SK-N-SH treated with all-trans-retinoic acid at 6 μM for 48 hours (cell line): ENCODE measurements at regions not wholly inside any gene's neighbourhood (a gene's known extent, or its start where the extent isn't known, plus 50 kb on each side); places are given as distances from the start of the nearest gene placed in this dataset.

Experiments used
- ATAC-seq: fragments of 200-7000 bp; cut with Tn5 transposase; 3 replicates; pipeline ENCODE4 v1.9.1; 2020; ENCODE audit warnings: mild to moderate bottlenecking, moderate library complexity
- ARNTL ChIP-seq: fragments of 450-650 bp; formaldehyde crosslinking; IDR thresholded peaks from 2 replicates; pipeline ENCODE4 v1.5.0; 2020; ENCODE audit warnings: low read depth, mild to moderate bottlenecking, moderate library complexity, borderline replicate concordance
- CREB5 ChIP-seq: fragments of 250-450 bp; sonication (Bioruptor Pico); IDR thresholded peaks from 2 replicates; pipeline ENCODE4 v1.5.1; 2020; ENCODE audit warnings: low read depth, mild to moderate bottlenecking, moderate library complexity
- CSDC2 ChIP-seq: fragments of 250-450 bp; sonication (Bioruptor Pico); IDR thresholded peaks from 2 replicates; pipeline ENCODE4 v1.5.0; 2020; ENCODE audit warnings: mild to moderate bottlenecking, moderate library complexity
- CSRNP3 ChIP-seq: fragments of 250-450 bp; sonication (Bioruptor Pico); IDR thresholded peaks from 2 replicates; pipeline ENCODE4 v1.5.1; 2021; ENCODE audit warnings: mild to moderate bottlenecking, moderate library complexity
- ESRRG ChIP-seq: fragments of 250-450 bp; sonication (Bioruptor Pico); IDR thresholded peaks from 2 replicates; pipeline ENCODE4 v1.6.1; 2021; ENCODE audit warnings: mild to moderate bottlenecking
- ISL1 ChIP-seq: fragments of 250-450 bp; sonication (Bioruptor Pico); IDR thresholded peaks from 2 replicates; pipeline ENCODE4 v2.1.2; 2022; ENCODE audit warnings: mild to moderate bottlenecking, moderate library complexity
- OSR1 ChIP-seq: fragments of 250-450 bp; sonication (Bioruptor Pico); IDR thresholded peaks from 2 replicates; pipeline ENCODE4 v1.8.0; 2022; ENCODE audit warnings: moderate library complexity, mild to moderate bottlenecking, inconsistent platforms
- PATZ1 ChIP-seq: fragments of 250-450 bp; sonication (Bioruptor Pico); IDR thresholded peaks from 2 replicates; pipeline ENCODE4 v1.8.0; 2020; ENCODE audit warnings: mild to moderate bottlenecking, moderate library complexity, borderline replicate concordance
- POU6F1 ChIP-seq: fragments of 250-450 bp; sonication (Bioruptor Pico); IDR thresholded peaks from 2 replicates; pipeline ENCODE4 v1.8.0; 2021; ENCODE audit warnings: low read depth, mild to moderate bottlenecking, moderate library complexity, borderline replicate concordance
- RARB ChIP-seq: fragments of 250-450 bp; sonication (Bioruptor Pico); IDR thresholded peaks from 2 replicates; pipeline ENCODE4 v1.8.0; 2021; ENCODE audit warnings: mild to moderate bottlenecking, moderate library complexity
- SNAI2 ChIP-seq: fragments of 250-450 bp; sonication (Bioruptor Pico); IDR thresholded peaks from 2 replicates; pipeline ENCODE4 v1.5.0; 2020; ENCODE audit warnings: mild to moderate bottlenecking, moderate library complexity
- TCF4 ChIP-seq: fragments of 250-450 bp; sonication (Bioruptor Pico); IDR thresholded peaks from 2 replicates; pipeline ENCODE4 v1.8.0; 2021; ENCODE audit warnings: mild to moderate bottlenecking, moderate library complexity, borderline replicate concordance
- TOX ChIP-seq: fragments of 250-450 bp; sonication (Bioruptor Pico); IDR thresholded peaks from 2 replicates; pipeline ENCODE4 v1.8.0; 2021; ENCODE audit warnings: mild to moderate bottlenecking, moderate library complexity, borderline replicate concordance
- TSHZ2 ChIP-seq: fragments of 250-450 bp; sonication (Bioruptor Pico); IDR thresholded peaks from 2 replicates; pipeline ENCODE4 v1.5.0; 2020; ENCODE audit warnings: mild to moderate bottlenecking, moderate library complexity
- ZC3H10 ChIP-seq: fragments of 250-450 bp; sonication (Bioruptor Pico); IDR thresholded peaks from 2 replicates; pipeline ENCODE4 v1.5.1; 2021; ENCODE audit warnings: mild to moderate bottlenecking, moderate library complexity
- ZFP3 ChIP-seq: fragments of 250-450 bp; sonication (Bioruptor Pico); IDR thresholded peaks from 2 replicates; pipeline ENCODE4 v1.5.0; 2020; ENCODE audit warnings: mild to moderate bottlenecking, moderate library complexity
- ZFP30 ChIP-seq: fragments of 450-650 bp; formaldehyde crosslinking; IDR thresholded peaks from 2 replicates; pipeline ENCODE4 v1.5.0; 2022; ENCODE audit warnings: mild to moderate bottlenecking, moderate library complexity
- ZNF70 ChIP-seq: fragments of 450-650 bp; formaldehyde crosslinking; IDR thresholded peaks from 2 replicates; pipeline ENCODE4 v1.5.0; 2020; ENCODE audit warnings: mild to moderate bottlenecking, moderate library complexity
- ZNF8 ChIP-seq: fragments of 450-650 bp; formaldehyde crosslinking; IDR thresholded peaks from 2 replicates; pipeline ENCODE4 v1.5.0; 2020; ENCODE audit warnings: mild to moderate bottlenecking, moderate library complexity

GRCh38 chr4:75180217-75180616, 247.3 kb downstream of the PARM1 start (continued):
- no peak for TF ChIP-seq TSHZ2 (CRISPR knock-in tag)
- TF ChIP-seq, all 23 proteins: peak for 0

GRCh38 chr4:75179510-75179909, 246.6 kb downstream of the PARM1 start:
- no peak for TF ChIP-seq CREB5
- no peak for ATAC-seq

GRCh38 chr4:75172551-75172950, 239.6 kb downstream of the PARM1 start:
- TF ChIP-seq CSRNP3 (CRISPR knock-in tag) = no peak
- TF ChIP-seq ISL1 (CRISPR knock-in tag) = no peak
- no peak for TF ChIP-seq ARNTL (CRISPR knock-in tag)
- TF ChIP-seq ZNF70 (CRISPR knock-in tag) = no peak
- no peak for TF ChIP-seq TCF4 (CRISPR knock-in tag)
- TF ChIP-seq ZC3H10 (CRISPR knock-in tag) = no peak
- TF ChIP-seq OSR1 = no peak
- TF ChIP-seq ZFP3 (CRISPR knock-in tag) = no peak
- TF ChIP-seq RARB (CRISPR knock-in tag) = no peak
- no peak for TF ChIP-seq ESRRG (CRISPR knock-in tag)
- no peak for TF ChIP-seq TOX (CRISPR knock-in tag)
- TF ChIP-seq ZNF8 (CRISPR knock-in tag) = no peak
- TF ChIP-seq POU6F1 (CRISPR knock-in tag) = no peak
- no peak for TF ChIP-seq TSHZ2 (CRISPR knock-in tag)
- TF ChIP-seq SNAI2 (CRISPR knock-in tag) = no peak
- TF ChIP-seq PATZ1 (CRISPR knock-in tag) = no peak
- TF ChIP-seq ZFP30 (CRISPR knock-in tag) = no peak
- TF ChIP-seq CSDC2 (CRISPR knock-in tag) = no peak
- ATAC-seq = no peak
